ENCODE measurements at regions not wholly inside any gene's neighbourhood (a gene's known extent, or its start where the extent isn't known, plus 50 kb on each side); places are given as distances from the start of the nearest gene placed in this dataset.
"Not testable (repeated sequence)": the region's sequence is repeated elsewhere in the genome, so short reads cannot be mapped to it uniquely, and the experiment has no call there.

GRCh38 chr19:30267332-30267731, 104.9 kb upstream of the ZNF536 start:
- DNase-seq (ENCODE audit: low read depth in 3 of 3, low spot score in 1 of 3): no peak

DNA sequence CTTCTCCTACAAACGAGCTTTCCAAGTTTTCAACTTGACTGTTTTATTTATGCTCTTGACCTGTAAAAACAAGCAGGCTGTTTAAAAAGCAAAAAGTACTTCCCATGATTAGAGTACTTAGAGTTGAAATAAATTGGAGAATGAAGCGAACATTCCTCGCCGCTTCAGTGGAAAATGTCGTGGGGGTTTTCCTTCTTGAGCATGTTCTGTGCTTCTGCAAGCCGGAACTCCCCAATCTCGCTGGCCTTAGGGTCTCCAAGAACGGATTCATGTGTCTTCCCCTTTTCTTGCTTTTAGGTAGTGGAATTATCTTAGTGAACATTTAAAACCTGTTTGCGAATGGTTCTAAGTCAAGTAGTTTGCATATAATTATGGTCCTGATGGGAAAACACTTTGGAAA, 103.6 kb upstream of the ZNF536 start:
- no peak for DNase-seq (ENCODE audit: low read depth in 3 of 3, low spot score in 1 of 3)

DNA sequence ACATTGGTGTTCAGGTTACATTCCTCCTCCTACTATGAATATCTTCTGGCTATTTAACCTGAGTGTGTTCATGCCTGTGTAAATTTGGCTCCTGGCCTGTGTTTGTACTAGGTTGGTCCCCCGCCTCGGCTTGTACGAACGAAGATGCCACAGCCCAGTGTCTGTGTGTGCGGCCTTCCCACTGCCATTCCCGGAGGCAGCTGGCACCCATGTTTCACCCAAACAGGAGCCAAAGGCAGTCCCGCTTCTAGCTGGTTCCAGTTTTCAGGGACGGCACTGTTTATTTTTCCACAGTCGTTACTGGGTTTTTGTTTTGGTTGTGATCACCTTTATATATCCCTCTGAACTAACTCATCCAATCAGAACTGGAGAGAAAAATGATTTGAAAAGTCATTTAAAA, 102.5 kb upstream of the ZNF536 start:
- no peak for DNase-seq (ENCODE audit: low read depth in 3 of 3, low spot score in 1 of 3)

DNA sequence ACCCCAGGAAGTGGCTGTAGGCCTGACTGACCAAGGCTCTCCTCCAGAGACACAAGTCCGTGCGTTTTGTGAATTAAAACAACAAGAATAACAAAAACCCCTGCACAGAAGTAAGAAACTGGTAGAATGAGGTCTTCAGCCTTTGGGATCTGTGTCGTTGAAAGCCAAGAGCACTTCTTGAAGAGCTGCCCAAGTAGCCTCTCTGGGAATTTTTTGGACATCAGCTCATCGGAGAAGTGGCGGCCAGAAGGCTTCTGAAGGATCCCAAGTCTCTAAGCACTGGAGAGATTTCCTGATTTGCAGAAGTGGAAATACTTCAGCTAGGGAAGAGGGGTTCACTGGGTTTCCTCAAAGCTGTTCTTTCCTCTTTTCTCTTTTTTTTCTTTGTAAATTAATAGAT, 100.4 kb upstream of the ZNF536 start:
- DNase-seq (ENCODE audit: low read depth in 3 of 3, low spot score in 1 of 3): no peak

DNA sequence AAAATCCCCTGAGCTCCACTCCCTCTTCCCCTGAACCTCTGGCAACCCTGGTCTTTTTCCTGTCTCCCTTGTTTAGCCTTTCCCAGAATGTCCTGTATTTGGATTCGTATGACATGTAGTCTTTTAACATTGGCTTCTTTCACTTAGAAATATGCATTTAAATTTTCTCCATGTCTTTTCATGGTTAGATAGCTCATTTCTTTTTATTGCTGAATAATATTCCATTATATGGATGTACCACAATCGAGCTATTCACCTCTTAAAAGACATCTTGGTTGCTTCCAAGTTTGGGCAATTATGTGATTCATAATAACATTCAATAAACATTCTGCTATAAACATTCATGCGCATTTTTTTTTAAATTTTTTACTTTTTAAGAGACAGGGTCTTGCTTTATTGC, 99.6 kb upstream of the ZNF536 start:
- no peak for DNase-seq (ENCODE audit: low read depth in 3 of 3, low spot score in 1 of 3)

DNA sequence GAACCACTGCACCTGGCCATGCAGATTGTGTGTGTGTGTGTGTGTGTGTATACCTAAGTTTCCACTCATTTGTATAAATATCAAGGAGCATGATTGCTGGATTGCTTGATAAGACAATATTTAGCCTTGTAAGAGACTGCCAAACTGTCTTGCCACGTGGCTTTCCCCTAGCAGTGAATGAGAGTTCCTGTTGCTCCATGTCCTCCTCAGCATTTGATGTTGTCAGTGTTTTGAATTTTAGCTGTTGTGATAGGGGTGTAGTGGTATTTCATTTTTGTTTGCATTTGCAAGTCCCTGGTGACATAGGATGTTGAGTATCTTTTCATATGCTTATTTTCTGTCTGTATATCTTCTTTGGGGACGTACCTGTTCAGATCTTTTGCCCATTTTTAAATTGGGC, 99.0 kb upstream of the ZNF536 start:
- no peak for DNase-seq (ENCODE audit: low read depth in 3 of 3, low spot score in 1 of 3)

DNA sequence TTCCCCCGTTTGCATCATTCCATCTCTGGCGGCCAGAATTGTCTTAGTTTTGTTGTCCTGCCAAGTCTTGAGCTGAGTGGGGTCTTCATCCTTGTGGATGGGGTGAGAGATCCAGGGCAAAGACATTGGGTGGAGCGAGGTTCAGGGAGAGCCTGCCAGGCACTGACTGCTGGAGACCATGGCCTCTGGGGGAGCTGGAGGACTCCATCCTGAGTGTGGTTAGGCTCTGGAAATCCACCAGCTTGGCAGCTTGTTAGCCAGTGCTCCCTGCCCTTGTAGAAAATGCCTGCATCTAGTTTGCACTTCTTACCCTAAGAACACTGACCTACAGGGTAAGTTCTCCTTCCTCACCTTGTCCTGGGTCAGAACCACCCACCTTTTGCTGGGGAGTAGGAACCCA, 97.2 kb upstream of the ZNF536 start:
- DNase-seq (ENCODE audit: low read depth in 3 of 3, low spot score in 1 of 3): no peak

DNA sequence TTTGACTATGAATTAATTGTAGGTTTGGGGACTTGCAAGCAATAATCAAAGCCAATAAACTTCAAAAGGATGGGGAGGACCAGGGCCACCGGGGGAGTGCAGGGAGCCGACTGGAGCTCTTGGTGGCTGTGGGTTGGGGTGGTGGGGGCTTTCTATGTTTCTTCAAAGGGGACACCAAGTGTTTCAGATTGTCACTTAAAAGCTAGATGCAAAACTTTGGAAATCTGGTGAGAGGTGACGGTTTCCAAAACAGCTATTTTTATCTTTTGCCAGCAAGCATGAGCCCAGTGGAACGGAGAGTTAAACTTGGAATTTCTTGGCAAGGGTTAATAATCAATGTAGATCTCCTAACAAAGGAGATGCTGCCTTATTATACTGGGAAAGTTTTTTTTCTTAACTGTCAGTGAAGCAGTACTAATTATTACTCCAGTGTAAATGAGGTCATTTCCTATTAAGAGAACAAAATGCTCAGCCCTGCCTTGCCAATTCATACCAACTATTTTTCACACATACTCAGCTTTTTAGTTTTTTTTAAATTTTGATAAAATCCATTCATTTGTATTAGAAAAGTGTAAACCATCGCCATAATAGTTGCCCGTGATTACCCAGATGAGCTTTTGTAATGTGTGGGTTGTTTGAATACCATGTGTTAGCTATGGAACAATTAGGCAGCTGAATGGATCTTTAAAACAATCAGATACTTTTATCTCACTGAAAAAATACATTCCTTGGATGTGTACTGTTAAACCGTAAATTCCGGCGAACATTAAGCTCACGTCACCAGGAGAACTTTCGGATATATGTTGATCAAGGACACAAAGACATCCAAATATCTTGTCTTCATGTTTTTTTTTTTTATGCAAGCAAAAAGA, 95.9 kb upstream of the ZNF536 start:
- DNase-seq (ENCODE audit: low read depth in 3 of 3, low spot score in 1 of 3): no peak

DNA sequence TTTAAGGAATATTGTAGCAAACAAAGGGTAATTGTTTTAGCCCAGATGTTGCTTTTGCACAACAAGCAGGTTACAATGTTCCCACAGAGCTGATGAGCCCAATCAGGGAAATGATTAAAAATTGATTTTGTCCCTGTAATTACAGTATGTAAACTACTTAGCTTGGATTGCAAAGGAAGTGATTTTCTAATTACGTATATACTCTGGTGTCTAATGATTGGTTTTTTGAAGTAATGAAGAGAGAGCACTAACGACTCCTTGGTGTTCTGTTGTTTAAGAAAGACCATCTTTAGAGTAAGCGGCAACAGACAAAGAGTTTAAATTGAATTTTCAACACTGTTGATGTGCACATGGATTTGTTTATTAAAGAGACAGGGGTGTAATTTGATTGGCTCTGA, 95.3 kb upstream of the ZNF536 start:
- DNase-seq (ENCODE audit: low read depth in 3 of 3, low spot score in 1 of 3): no peak

GRCh38 chr19:30277941-30278881, 94.0 kb upstream of the ZNF536 start:
- no peak for DNase-seq (ENCODE audit: low read depth in 3 of 3, low spot score in 1 of 3)

GRCh38 chr19:30278882-30279254, 93.3 kb upstream of the ZNF536 start:
- no peak for DNase-seq (ENCODE audit: low read depth in 3 of 3, low spot score in 1 of 3)

DNA sequence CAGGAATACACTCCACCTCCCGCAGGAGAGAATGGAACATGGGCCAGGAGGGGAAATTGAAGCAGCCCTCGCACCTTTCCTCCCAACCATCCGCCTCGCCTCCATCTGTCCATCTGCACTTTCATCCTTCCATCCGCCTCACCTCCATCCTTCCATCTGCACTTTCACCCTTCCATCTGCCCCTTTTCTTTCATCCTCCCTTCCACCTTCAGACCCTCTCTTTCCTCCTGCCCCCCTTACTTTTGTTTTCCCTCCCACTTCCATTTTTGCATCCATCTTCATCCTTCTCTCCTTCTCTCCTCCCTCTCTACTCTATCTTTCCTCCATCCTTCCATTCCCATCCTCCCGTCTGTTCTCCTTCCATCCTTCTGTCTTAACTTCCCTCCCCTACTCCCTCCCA, 92.2 kb upstream of the ZNF536 start:
- no peak for DNase-seq (ENCODE audit: low read depth in 3 of 3, low spot score in 1 of 3)

DNA sequence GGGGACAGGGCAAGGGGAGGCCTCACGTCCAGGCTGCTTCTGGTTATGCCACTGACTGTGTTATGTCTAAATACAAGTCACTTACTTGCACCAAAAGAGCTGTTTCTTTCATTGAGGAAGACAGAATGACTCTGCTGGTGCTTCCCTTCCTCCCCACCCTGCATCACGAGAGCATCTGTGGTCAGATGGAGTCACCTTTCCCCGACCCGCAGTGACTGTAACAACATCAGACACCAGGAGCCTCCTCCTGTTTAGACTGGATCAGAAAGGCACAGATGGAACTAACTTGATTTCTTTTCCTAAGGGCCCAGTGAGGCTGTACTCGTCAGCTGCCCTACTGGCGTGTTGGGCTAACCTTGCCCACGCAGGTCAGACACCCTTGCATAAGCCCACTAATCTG, 90.3 kb upstream of the ZNF536 start:
- DNase-seq (ENCODE audit: low read depth in 3 of 3, low spot score in 1 of 3): no peak

DNA sequence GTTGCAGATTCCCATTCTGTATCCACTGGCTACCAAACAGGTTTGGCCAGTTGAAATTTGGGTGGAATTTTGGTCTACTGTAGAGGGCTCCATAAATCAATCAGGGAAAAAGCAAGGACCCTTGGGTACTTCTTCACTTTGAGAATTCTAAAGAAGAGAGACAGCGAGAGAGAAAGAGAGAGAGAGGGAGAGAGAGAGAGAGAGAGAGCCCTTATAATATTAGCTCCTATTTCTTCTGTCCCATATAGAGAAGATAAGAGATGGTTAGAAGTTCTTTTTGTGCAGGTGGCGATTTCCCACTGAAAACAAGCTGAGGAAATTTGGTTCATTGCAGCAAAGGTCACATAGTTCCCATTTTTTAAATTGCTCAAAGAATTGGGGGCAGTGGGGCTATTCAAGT, 88.6 kb upstream of the ZNF536 start:
- no peak for DNase-seq (ENCODE audit: low read depth in 3 of 3, low spot score in 1 of 3)

- no peak for DNase-seq (ENCODE audit: low read depth in 3 of 3, low spot score in 1 of 3)
These were observed 88.0 kb upstream of the ZNF536 start for GRCh38 chr19:30284209-30284608.

GRCh38 chr19:30284885-30285284, 87.3 kb upstream of the ZNF536 start:
- DNase-seq (ENCODE audit: low read depth in 3 of 3, low spot score in 1 of 3): no peak

- DNase-seq (ENCODE audit: low read depth in 3 of 3, low spot score in 1 of 3): no peak
These were observed 85.8 kb upstream of the ZNF536 start for GRCh38 chr19:30286378-30286777.

DNA sequence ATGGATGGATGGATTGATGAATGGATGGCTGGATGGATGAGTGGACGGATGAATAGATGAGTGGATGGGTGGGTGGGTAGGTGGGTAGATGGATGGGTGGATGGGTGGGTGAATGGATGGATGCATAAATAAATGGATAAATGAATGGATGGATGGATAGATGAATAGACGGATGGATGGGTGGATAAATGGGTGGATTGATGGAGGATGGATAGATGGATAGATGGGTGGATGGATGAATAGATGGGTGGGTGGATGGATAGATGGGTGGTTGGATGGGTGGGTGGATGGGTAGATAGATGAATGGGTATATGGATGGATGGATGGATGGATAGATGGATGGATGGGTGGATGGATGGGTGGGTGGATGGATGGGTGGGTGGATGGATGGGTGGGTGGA, 84.9 kb upstream of the ZNF536 start:
- DNase-seq (ENCODE audit: low read depth in 3 of 3, low spot score in 1 of 3): no peak

DNA sequence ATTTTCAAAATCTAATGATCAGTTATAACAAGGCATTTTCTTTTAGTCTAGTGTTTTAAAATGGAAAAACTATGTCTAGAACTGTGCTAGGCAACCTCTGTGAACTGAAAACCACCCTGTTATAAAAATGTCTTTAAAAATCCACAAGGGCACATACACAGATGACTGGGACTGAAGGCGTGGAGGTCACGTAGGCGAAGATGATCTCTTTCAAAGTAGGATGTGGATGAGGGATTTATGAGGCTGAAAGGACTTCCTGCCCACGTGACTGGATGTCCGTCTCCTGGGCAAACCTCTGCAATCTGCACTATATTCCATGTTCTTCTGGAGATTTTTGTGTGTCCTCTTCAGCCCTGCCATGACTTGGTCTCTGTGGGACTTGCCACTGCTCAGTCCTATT, 84.2 kb upstream of the ZNF536 start:
- no peak for DNase-seq (ENCODE audit: low read depth in 3 of 3, low spot score in 1 of 3)

DNA sequence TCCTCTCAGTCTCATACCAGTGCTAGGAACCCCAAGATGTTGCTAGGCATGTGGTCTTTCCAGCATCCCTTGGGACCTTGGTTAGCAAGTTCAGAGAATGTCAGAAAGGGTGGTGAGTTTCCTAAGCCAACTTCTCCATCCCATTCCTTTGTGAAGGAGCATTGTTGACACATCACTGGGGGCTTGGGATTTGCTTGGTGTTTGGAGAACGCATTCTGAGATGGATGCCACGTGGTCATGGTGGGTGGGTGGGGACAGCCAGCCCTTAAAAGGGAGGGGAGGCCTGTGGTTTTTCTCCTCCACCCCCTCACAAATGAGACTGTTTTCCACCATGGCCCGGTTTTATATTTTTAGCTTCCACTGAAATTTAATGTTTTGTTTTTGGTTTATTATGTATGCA, 83.3 kb upstream of the ZNF536 start:
- DNase-seq (ENCODE audit: low read depth in 3 of 3, low spot score in 1 of 3): no peak

- DNase-seq (ENCODE audit: low read depth in 3 of 3, low spot score in 1 of 3): no peak
These were observed 82.8 kb upstream of the ZNF536 start for GRCh38 chr19:30289336-30289735.

DNA sequence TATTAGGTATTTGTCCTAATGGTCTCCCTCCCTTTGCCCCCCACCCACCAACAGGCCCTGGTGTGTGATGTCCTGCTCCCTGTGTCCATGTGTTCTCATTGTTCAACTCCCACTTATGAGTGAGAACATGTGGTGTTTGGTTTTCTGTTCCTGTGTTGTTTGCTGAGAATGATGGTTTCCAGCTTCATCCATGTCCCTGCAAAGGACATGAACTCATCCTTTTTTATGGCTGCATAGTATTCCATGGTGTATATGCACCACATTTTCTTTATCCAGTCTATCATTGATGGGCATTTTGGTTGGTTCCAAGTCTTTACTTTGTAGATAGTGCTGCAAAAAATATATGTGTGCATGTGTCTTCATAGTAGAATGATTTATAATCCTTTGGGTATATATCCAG, 81.4 kb upstream of the ZNF536 start:
- DNase-seq (ENCODE audit: low read depth in 3 of 3, low spot score in 1 of 3): not testable (repeated sequence)

All from stimulated activated CD4-positive, alpha-beta T cell treated with anti-CD3 and anti-CD28 coated beads, TNF-alpha, amount 100 ng/mL, for 1 hour (primary cell).